BJ (cell line): ENCODE measurements at regions not wholly inside any gene's neighbourhood (a gene's known extent, or its start where the extent isn't known, plus 50 kb on each side); places are given as distances from the start of the nearest gene placed in this dataset.
"Not testable (repeated sequence)": the region's sequence is repeated elsewhere in the genome, so short reads cannot be mapped to it uniquely, and the experiment has no call there.

Source experiments
- CTCF ChIA-PET: fragments of 350-600 bp; formaldehyde crosslinking; extraction: SDS; loops from one replicate; lab custom pipeline; 2021; ENCODE audit warnings: antibody characterized with exemption, inconsistent platforms; lab: Yijun Ruan, JAX
- POLR2A ChIA-PET: fragments of 300-600 bp; sonication (Branson Sonifier 250); formaldehyde crosslinking; extraction: SDS; loops from one replicate; lab custom pipeline; 2021; ENCODE audit warnings: antibody characterized with exemption; lab: Charles Lee
- DNase-seq: peaks from one replicate; pipeline ENCODE4 v3.0.0-alpha.2; 2011; ENCODE audit warnings: low read depth
- H3K27me3 ChIP-seq: 2 replicates; pipeline ENCODE4 v1.6.0; 2011; ENCODE audit warnings: low read length; ENCODE audit not compliant: control insufficient read depth, insufficient read depth
- H3K36me3 ChIP-seq: 2 replicates; pipeline ENCODE4 v1.5.1; 2011; ENCODE audit warnings: low read length; ENCODE audit not compliant: control insufficient read depth, insufficient read depth
- H3K4me3 ChIP-seq: 2 replicates; pipeline ENCODE4 v1.5.1; 2011; ENCODE audit warnings: low read depth, mild to moderate bottlenecking, control low read depth, low read length
- TF ChIP-seq, protein P1 (sequence below): IDR thresholded peaks from 2 replicates; pipeline ENCODE4 v1.5.1; 2011; ENCODE audit warnings: low read depth, mild to moderate bottlenecking, control low read depth, inconsistent platforms, low read length, moderate library complexity; ENCODE audit not compliant: insufficient read depth

GRCh38 chr11:101241160-101241795 is 111.7 kb upstream of the PGR start:
- no peaks in the 10 kb centered on the region for H3K36me3 ChIP-seq
- DNase-seq: no peak
- H3K27me3 ChIP-seq: no peaks in the 10 kb centered on the region
- ChIA-PET POLR2A (no interaction called here), CTCF (interaction anchor here (0.6 kb wide), 1 partner anchor 215 kb away, joined by 3 read pairs; no protein-coding TSS in a partner anchor)
- no peak overlapping the region for H3K4me3 ChIP-seq
- TF ChIP-seq, protein P1, sequence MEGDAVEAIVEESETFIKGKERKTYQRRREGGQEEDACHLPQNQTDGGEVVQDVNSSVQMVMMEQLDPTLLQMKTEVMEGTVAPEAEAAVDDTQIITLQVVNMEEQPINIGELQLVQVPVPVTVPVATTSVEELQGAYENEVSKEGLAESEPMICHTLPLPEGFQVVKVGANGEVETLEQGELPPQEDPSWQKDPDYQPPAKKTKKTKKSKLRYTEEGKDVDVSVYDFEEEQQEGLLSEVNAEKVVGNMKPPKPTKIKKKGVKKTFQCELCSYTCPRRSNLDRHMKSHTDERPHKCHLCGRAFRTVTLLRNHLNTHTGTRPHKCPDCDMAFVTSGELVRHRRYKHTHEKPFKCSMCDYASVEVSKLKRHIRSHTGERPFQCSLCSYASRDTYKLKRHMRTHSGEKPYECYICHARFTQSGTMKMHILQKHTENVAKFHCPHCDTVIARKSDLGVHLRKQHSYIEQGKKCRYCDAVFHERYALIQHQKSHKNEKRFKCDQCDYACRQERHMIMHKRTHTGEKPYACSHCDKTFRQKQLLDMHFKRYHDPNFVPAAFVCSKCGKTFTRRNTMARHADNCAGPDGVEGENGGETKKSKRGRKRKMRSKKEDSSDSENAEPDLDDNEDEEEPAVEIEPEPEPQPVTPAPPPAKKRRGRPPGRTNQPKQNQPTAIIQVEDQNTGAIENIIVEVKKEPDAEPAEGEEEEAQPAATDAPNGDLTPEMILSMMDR: no peak

DNA sequence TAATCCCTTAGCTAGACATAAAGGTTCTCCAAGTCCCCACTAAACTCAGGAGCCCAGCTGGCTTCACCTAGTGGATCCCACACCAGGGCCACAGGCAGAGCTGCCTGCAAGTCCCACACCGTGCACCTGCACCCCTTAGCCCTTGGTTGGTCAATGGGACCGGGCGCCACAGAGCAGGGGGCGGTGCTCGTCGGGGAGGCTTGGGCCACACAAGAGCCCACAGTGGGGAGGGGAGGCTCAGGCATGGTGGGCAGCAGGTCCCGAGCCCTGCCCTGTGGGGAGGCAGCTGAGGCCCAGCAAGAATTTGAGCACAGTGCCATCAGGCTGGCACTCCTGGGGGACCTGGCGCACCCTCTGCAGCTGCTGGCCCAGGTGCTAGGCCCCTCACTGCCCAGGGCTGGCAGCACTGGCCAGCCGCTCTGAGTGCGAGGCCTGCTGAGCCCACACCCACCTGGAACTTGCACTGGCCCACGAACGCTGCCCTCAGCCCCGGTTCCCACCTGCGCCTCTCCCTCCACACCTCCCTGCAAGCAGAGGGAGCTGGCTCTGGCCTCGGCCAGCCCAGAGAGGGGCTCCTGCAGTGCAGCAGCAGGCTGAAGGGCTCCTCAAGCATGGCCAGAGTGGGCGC is 101.7 kb upstream of the PGR start:
- H3K36me3 ChIP-seq, CTCF ChIA-PET, POLR2A ChIA-PET: not testable (repeated sequence)

DNA sequence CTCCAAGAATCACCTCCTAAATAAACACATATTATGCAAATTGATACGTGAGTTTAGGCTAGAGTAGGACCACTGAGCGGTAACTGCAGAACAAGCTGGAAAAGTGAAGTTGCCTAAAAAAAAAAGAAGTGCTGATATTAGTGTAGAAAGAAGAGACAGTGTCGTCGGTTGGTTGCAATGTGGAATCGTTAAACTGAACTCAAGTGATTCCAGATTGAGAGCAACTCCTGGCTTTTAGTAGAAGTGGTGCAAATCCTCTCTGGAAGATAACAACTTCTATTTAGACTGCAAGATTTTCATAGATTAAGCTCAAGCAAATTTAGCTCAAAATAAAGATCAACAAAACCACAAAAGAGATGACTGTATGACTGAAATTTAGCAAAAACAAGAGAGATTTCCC is 97.0 kb upstream of the PGR start:
- TF ChIP-seq, protein P1: no peak
- no peak for DNase-seq
- CTCF ChIA-PET: no interaction called here
- Histone ChIP-seq H3K27me3 (no peaks in the 10 kb centered on the region), H3K4me3 (no peak overlapping the region), H3K36me3 (no peaks in the 10 kb centered on the region)
- POLR2A ChIA-PET: no interaction called here

More for the DNA sequence above, 101.7 kb upstream of the PGR start:
- not testable (repeated sequence) for DNase-seq, H3K4me3 ChIP-seq, H3K27me3 ChIP-seq

- POLR2A ChIA-PET: no interaction called here
Measured at GRCh38 chr11:101224221-101224620, 94.6 kb upstream of the PGR start.

DNA sequence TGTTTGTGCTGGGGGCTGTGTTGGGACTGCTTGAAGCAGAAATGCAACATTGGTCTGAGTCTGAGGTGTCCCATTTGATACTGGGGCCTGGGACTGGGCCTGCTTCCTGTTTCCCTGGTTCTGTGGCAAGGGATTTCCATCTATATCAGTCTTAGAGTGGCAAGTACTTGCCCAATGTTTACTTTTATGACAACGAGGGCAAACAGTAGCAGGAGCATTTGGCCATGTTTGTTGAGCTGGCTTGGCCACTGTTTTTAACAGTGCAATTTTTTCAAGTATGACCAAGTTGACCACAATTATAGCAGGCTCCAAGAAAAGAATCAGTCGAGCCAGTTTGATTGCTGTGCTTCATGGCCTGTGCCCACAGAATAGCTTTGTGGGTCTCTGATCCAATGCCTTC is 88.5 kb upstream of the PGR start:
- CTCF ChIA-PET, H3K27me3 ChIP-seq, H3K4me3 ChIP-seq, H3K36me3 ChIP-seq, POLR2A ChIA-PET, DNase-seq: not testable (repeated sequence)

More at GRCh38 chr11:101224221-101224620, 94.6 kb upstream of the PGR start:
- CTCF ChIA-PET: no interaction called here
- Histone ChIP-seq H3K27me3 (no peaks in the 10 kb centered on the region), H3K4me3 (no peak overlapping the region), H3K36me3 (no peaks in the 10 kb centered on the region)
- DNase-seq: no peak
- TF ChIP-seq, protein P1: no peak

GRCh38 chr11:101216091-101216490 is 86.5 kb upstream of the PGR start:
- CTCF ChIA-PET, DNase-seq, H3K4me3 ChIP-seq, H3K27me3 ChIP-seq, POLR2A ChIA-PET, H3K36me3 ChIP-seq: not testable (repeated sequence)
